Choroid plexus epithelial cell (primary cell): ENCODE measurements at regions not wholly inside any gene's neighbourhood (a gene's known extent, or its start where the extent isn't known, plus 50 kb on each side); places are given as distances from the start of the nearest gene placed in this dataset.
"Not testable (repeated sequence)": the region's sequence is repeated elsewhere in the genome, so short reads cannot be mapped to it uniquely, and the experiment has no call there.

ENCODE experiments used
- DNase-seq: peaks from one replicate; pipeline ENCODE4 v3.0.0-alpha.2; 2010; ENCODE audit warnings: low read depth
- H3K4me3 ChIP-seq: 2 replicates; pipeline ENCODE4 v1.5.1; 2011; ENCODE audit warnings: low read depth, mild to moderate bottlenecking, control low read depth, low read length, moderate library complexity
- TF ChIP-seq, protein P1 (sequence below): conservative IDR thresholded peaks from 2 replicates; pipeline ENCODE4 v1.5.1; 2011; ENCODE audit warnings: low read depth, mild to moderate bottlenecking, control low read depth, inconsistent platforms, low read length, moderate library complexity

DNA sequence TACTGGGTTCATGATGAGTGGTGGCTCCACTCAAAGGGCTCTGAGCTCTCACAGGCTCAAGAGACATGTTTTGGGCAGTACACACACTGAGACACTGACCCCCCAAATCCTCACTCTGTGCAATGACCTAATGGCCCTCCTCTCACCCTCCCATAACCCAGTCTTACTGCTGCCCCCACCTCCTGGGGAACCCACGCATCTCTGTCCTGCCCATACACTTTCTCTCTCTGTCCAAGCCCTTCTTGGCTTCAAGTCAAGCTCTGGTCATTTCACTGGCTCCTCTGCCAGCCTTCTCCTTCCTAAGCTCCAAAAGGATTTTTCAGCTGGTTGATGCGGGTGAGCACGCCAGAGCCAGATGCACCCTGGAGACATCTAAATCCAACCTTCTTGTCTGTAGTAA lies 187.9 kb upstream of the TSHZ3 start:
- H3K4me3 ChIP-seq = no peak overlapping the region
- DNase-seq = no peak
- TF ChIP-seq, protein P1, sequence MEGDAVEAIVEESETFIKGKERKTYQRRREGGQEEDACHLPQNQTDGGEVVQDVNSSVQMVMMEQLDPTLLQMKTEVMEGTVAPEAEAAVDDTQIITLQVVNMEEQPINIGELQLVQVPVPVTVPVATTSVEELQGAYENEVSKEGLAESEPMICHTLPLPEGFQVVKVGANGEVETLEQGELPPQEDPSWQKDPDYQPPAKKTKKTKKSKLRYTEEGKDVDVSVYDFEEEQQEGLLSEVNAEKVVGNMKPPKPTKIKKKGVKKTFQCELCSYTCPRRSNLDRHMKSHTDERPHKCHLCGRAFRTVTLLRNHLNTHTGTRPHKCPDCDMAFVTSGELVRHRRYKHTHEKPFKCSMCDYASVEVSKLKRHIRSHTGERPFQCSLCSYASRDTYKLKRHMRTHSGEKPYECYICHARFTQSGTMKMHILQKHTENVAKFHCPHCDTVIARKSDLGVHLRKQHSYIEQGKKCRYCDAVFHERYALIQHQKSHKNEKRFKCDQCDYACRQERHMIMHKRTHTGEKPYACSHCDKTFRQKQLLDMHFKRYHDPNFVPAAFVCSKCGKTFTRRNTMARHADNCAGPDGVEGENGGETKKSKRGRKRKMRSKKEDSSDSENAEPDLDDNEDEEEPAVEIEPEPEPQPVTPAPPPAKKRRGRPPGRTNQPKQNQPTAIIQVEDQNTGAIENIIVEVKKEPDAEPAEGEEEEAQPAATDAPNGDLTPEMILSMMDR = no peak

DNA sequence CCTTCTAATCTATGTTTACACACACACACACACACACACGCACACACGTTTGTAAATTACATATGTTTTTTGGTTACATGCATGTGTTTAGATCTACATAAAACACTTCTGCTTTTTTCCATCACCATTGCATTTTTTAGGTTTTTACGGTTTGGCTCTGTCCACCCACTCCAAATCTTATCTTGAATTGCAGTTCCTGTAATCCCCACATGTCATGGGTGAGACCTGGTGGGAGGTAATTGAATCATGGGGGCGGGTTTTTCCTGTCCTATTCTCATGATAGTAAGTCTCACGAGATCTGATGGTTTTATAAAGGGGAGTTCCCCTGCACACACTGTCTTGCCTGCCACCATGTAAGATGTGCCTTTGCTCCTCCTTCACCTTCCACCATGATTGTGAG lies 188.7 kb upstream of the TSHZ3 start:
- H3K4me3 ChIP-seq, DNase-seq: not testable (repeated sequence)

DNA sequence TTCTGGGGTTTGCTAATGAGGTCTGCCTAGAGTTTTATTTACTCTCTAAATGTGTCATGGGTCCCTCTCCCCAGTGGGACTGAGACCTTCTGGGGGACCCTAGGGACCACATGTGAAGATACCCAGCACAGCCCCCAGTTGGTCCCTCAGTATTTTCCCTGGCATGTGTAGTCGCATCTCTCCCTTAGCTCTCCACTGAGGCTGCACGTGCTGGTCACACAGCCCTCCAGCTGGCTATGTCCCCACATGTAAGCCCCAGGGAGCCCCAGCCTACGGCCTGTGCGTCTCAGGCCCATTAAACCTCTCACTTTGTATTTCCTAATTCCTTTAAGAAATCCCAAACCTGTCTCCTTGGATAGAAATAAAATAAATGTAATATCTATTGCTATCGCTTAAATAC lies 189.6 kb upstream of the TSHZ3 start:
- TF ChIP-seq, protein P1 = no peak
- DNase-seq = no peak
- no peak overlapping the region for H3K4me3 ChIP-seq

DNA sequence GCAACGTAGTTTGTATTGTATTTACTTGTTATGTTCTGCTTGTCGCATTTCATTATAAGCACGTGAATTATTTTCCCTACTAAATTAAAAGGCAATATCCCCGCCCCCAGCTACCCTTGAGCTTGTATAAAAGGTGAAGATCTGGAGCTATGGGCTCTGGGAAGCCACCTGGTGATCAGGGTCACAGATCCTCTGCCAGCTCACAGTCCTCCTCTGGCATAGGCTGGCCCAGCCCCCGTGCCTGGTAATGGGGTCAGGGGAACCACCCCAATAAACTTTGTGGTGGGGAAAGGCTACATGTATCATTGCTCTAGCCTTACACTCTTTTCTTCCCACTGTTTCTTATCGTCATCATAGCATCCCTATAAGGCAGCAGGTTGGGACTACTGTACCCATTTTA lies 190.2 kb upstream of the TSHZ3 start:
- H3K4me3 ChIP-seq = no peak overlapping the region
- DNase-seq = no peak
- TF ChIP-seq, protein P1 = no peak

DNA sequence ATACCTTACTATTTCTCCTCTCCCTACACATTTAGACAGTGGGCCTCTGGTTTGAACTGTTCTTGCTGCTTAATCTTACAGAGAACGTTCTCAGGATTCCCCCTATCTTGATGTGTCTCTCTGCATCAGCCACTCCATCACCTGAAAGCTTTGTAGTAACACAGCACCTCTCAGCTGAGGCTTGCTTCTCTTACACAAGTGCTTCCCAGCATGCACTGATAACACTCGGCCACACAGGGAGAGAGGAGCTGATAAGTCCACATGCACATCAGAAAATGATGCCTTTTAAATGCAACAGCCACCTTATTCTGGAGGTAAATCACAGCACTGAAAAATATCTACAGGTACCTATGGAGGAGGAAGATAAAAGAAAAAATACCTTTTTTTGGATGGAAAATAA lies 192.2 kb upstream of the TSHZ3 start:
- no peak overlapping the region for H3K4me3 ChIP-seq
- no peak for DNase-seq
- TF ChIP-seq, protein P1 = no peak

DNA sequence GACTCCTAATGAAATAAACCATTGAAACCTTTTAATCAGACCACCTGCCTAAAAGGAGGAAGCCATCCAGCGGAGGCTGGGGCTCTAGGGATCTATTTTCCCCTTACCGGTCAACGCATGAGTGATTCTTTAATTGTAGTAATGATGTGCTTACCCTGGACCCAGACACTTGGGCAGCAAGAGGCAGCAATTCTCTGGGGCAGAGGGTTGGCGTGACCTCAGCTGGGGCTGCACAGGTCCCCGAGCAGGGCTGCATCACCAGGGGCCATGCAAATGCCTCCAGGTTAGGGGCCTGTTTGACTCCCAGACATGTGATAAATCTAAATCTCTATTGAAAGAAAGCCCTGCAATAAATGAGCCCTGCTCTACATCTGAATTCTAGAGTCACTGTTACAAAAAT lies 194.2 kb upstream of the TSHZ3 start:
- H3K4me3 ChIP-seq = no peak overlapping the region
- TF ChIP-seq, protein P1 = no peak
- DNase-seq = no peak

DNA sequence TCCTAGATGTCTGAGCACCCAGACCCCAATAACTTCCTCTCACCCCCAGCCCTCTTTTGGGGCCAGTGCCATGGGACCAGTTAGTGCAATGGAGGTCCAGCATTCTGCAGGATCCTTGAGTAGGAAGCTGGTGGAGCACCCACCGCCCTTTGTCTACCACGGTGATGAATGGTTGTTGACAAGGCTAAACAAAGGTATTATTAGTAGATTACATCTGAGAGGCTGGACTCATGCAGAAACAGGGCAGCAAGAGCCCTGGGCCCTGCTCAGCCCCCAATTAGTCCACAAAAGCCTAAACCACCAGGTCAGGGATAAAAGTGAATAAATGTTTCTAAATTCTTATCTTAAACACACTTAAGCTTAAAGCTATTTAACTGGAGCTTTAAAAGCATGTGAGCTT lies 196.5 kb upstream of the TSHZ3 start:
- TF ChIP-seq, protein P1 = no peak
- no peak overlapping the region for H3K4me3 ChIP-seq
- no peak for DNase-seq
